MM.1S (cell line): ENCODE measurements at regions not wholly inside any gene's neighbourhood (a gene's known extent, or its start where the extent isn't known, plus 50 kb on each side); places are given as distances from the start of the nearest gene placed in this dataset.

Experiments used
- CTCF ChIP-seq: fragments of 300-600 bp; sonication (generic); IDR thresholded peaks from 2 replicates; pipeline ENCODE4 v1.5.1; 2016; ENCODE audit warnings: antibody characterized with exemption, low read length, mixed read lengths
- EZH2 ChIP-seq: fragments of 300-600 bp; sonication (generic); optimal IDR thresholded peaks from 2 replicates; pipeline ENCODE3; 2017; ENCODE audit warnings: low read depth, mild to moderate bottlenecking, antibody characterized with exemption, low read length, mixed read lengths
- EZH2phosphoT487 ChIP-seq: fragments of 300-600 bp; sonication (generic); IDR thresholded peaks from 2 replicates; pipeline ENCODE4 v1.6.1; 2018; ENCODE audit warnings: antibody characterized with exemption, low read length

GRCh38 chr11:80592546-80592945 is 1151.7 kb upstream of the TENM4 start:
- TF ChIP-seq EZH2 (no peak), CTCF (no peak), EZH2phosphoT487 (no peak)
